ENCODE measurements at regions not wholly inside any gene's neighbourhood (a gene's known extent, or its start where the extent isn't known, plus 50 kb on each side); places are given as distances from the start of the nearest gene placed in this dataset.

GRCh38 chr5:173812811-173813550 lies 75.2 kb upstream of the CPEB4 start:
- TF ChIP-seq CTCF (IDR thresholded peaks at IDR 0.05): no peak
- TF ChIP-seq POLR2A (IDR thresholded peaks at IDR 0.05): no peak

Measured in heart left ventricle (tissue), 13 donors.